ENCODE measurements at regions not wholly inside any gene's neighbourhood (a gene's known extent, or its start where the extent isn't known, plus 50 kb on each side); places are given as distances from the start of the nearest gene placed in this dataset.

DNA sequence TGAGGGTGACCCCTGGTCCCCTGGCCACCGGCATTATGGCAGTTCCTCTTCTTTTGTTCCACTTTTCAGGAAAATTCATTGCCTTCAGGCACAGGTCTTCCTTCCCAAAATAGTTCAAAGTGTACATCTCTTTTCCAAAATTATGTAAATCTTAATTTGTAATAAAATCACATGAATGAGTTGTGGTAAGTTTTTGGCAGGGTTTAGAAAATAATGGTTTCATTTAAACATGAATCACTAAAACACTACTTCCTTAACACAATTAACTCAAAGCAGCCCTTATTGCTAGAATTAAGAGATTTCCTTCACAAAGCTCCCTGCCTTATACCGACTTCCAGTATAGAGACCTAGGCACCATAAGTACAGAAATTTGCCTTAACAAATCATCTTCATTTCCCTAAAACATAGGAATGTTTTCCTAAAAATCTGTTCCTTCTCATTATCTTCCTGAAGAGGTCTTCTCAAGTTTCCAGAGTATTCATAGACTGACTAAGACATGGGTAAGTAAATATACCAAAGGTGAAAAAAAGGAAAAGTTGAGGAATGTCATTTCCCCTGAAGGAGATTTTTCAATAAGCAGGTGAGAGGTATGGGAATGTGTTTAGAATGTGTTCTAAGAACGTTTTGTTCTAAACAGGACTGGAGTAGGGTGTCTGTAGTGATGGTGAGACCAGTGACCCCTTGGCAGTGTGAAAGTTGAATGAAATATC is 148.2 kb upstream of the CITED2 start:
- TF ChIP-seq, protein P1, sequence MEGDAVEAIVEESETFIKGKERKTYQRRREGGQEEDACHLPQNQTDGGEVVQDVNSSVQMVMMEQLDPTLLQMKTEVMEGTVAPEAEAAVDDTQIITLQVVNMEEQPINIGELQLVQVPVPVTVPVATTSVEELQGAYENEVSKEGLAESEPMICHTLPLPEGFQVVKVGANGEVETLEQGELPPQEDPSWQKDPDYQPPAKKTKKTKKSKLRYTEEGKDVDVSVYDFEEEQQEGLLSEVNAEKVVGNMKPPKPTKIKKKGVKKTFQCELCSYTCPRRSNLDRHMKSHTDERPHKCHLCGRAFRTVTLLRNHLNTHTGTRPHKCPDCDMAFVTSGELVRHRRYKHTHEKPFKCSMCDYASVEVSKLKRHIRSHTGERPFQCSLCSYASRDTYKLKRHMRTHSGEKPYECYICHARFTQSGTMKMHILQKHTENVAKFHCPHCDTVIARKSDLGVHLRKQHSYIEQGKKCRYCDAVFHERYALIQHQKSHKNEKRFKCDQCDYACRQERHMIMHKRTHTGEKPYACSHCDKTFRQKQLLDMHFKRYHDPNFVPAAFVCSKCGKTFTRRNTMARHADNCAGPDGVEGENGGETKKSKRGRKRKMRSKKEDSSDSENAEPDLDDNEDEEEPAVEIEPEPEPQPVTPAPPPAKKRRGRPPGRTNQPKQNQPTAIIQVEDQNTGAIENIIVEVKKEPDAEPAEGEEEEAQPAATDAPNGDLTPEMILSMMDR (IDR thresholded peaks at IDR 0.05) = no peak
- TF ChIP-seq POLR2AphosphoS5 (IDR thresholded peaks at IDR 0.05) = no peak
